Skeletal muscle satellite cell (primary cell): ENCODE measurements at regions not wholly inside any gene's neighbourhood (a gene's known extent, or its start where the extent isn't known, plus 50 kb on each side); places are given as distances from the start of the nearest gene placed in this dataset. TPM values are rescaled to one million over a fixed set of nuclear protein-coding genes. Genes with fewer than 3 reads are reported as not detected.
"Not testable (repeated sequence)": the region's sequence is repeated elsewhere in the genome, so short reads cannot be mapped to it uniquely, and the experiment has no call there.

Source experiments
- H3K27me3 ChIP-seq: 2 replicates; pipeline ENCODE4 v1.7.0; 2013; ENCODE audit warnings: low read length; ENCODE audit not compliant: control insufficient read depth, insufficient read depth
- H3K36me3 ChIP-seq: 2 replicates; pipeline ENCODE4 v1.7.0; 2013; ENCODE audit warnings: mild to moderate bottlenecking, control low read depth, low read length; ENCODE audit not compliant: insufficient read depth
- H3K4me1 ChIP-seq: 2 replicates; pipeline ENCODE4 v1.7.0; 2013; ENCODE audit warnings: low read length; ENCODE audit not compliant: control insufficient read depth, insufficient read depth
- H3K4me2 ChIP-seq: 2 replicates; pipeline ENCODE4 v1.7.0; 2013; ENCODE audit warnings: mild to moderate bottlenecking, low read length
- H3K4me3 ChIP-seq: 2 replicates; pipeline ENCODE4 v1.7.0; 2013; ENCODE audit warnings: low read length
- H3K9ac ChIP-seq: 2 replicates; pipeline ENCODE4 v1.7.0; 2013; ENCODE audit warnings: mild to moderate bottlenecking, low read depth, low read length, moderate library complexity
- H3K9me3 ChIP-seq: replicated peaks from 2 replicates; pipeline ENCODE4 v1.7.0; 2013; ENCODE audit warnings: mild to moderate bottlenecking, control low read depth, low read length
- small RNA-seq: library from RNA; depleted of rRNA; stranded (forward); fragments of <200 nt; gene quantifications from one replicate; pipeline ENCODE3, GENCODE V24; 2012

DNA sequence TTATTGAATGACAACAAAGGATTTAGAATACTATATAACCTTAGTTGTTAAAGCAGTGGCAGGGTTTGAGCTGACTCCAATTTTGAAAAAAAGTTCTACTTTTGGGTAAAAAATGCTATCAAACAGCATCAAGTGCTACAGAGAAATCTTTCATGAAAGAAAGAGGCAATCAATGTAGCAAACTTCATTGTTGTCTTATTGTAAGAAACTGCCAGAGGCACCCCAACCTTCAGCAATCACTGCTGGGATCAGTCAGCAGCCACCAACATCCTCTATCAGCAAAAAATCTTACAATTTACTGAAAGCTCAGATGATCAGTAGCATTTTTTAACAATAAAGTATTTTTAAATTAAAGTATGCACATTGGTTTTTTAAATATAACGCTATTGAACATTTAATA, 4754.7 kb upstream of the OR11H1 start:
- not testable (repeated sequence) for H3K4me1 ChIP-seq, H3K27me3 ChIP-seq, H3K4me3 ChIP-seq, H3K9ac ChIP-seq, H3K4me2 ChIP-seq, H3K36me3 ChIP-seq
- peaks cover 22% of the 10 kb centered on the region for H3K9me3 ChIP-seq

- H3K4me3 ChIP-seq, H3K4me1 ChIP-seq, H3K4me2 ChIP-seq, H3K9ac ChIP-seq, H3K36me3 ChIP-seq, H3K27me3 ChIP-seq: not testable (repeated sequence)
- H3K9me3 ChIP-seq: peaks cover 26% of the 10 kb centered on the region
These were observed 4752.2 kb upstream of the OR11H1 start for GRCh38 chr22:10775601-10776357.

DNA sequence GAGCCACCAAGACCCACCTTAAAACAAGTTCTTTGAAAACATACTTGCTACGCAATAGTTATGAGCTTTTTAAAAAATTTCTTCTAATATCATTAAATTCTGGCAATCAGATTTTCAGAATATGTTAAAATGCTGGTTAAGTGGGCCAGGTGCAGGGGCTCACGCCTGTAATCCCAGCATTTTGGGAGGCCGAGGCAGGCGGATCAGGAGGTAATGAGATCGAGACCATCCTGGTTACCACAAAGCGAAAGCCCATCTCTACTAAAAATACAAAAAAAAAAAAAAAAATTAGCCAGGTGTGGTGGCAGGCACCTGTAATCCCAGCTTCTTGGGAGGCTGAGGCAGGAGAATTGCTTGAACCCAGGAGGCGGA, 4751.6 kb upstream of the OR11H1 start:
- not testable (repeated sequence) for H3K9ac ChIP-seq, H3K4me2 ChIP-seq, H3K36me3 ChIP-seq, H3K27me3 ChIP-seq, H3K4me3 ChIP-seq, H3K4me1 ChIP-seq
- peaks cover 26% of the 10 kb centered on the region for H3K9me3 ChIP-seq

- not testable (repeated sequence) for H3K27me3 ChIP-seq, H3K4me3 ChIP-seq, H3K36me3 ChIP-seq, H3K9ac ChIP-seq, H3K4me2 ChIP-seq, H3K4me1 ChIP-seq
- H3K9me3 ChIP-seq: peaks cover 26% of the 10 kb centered on the region
These were observed 4750.3 kb upstream of the OR11H1 start for GRCh38 chr22:10777733-10778132.

DNA sequence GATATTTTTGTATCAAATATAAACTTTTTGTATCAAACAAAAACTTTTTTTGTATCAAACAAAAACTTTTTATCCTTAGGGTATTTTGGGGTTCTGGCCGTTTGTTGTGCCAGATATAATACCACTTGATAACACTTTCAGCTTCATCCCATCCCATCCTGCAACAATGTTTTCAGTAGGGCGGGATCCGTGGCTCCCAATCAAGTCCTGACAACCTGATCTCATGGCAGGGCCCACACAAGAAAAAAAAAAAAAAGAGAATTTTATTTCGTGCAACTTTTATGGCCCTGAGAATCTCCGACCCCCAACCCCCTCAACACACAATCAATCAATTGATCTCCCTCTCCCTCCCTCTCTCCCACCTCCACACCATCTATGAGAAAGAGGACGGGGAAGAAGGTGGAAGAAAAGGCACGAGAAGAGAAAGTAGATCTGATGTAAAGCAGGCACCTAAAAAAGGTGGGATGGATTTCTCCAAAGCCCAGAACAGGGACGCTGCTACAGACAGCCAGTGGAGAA, 4749.6 kb upstream of the OR11H1 start:
- Histone ChIP-seq H3K9ac (no peak overlapping the region), H3K36me3 (no peaks in the 10 kb centered on the region), H3K9me3 (peaks cover 27% of the 10 kb centered on the region), H3K27me3 (no peaks in the 10 kb centered on the region), H3K4me3 (no peak overlapping the region), H3K4me2 (no peak overlapping the region), H3K4me1 (no peaks in the 10 kb centered on the region)

GRCh38 chr22:10779200-10779599, 4748.8 kb upstream of the OR11H1 start:
- not testable (repeated sequence) for H3K36me3 ChIP-seq, H3K4me2 ChIP-seq, H3K27me3 ChIP-seq, H3K9ac ChIP-seq, H3K4me3 ChIP-seq, H3K4me1 ChIP-seq
- peaks cover 27% of the 10 kb centered on the region for H3K9me3 ChIP-seq

GRCh38 chr22:10780281-10780680, 4747.7 kb upstream of the OR11H1 start:
- Histone ChIP-seq H3K27me3 (no peaks in the 10 kb centered on the region), H3K36me3 (no peaks in the 10 kb centered on the region), H3K4me2 (no peak overlapping the region), H3K9me3 (peaks cover 27% of the 10 kb centered on the region), H3K9ac (no peak overlapping the region), H3K4me1 (no peaks in the 10 kb centered on the region), H3K4me3 (no peak overlapping the region)

- no peak overlapping the region for H3K9ac ChIP-seq
- H3K4me1 ChIP-seq: no peaks in the 10 kb centered on the region
- H3K4me2 ChIP-seq: no peak overlapping the region
- no peaks in the 10 kb centered on the region for H3K36me3 ChIP-seq
- H3K9me3 ChIP-seq: peaks cover 23% of the 10 kb centered on the region
- no peak overlapping the region for H3K4me3 ChIP-seq
- H3K27me3 ChIP-seq: no peaks in the 10 kb centered on the region
These were observed 4746.2 kb upstream of the OR11H1 start for GRCh38 chr22:10781571-10782403.

Small RNA genes in the stretch of these regions (small RNA-seq; reads per million reads assigned to genes)
- gene RF00004: not detected
